GM12878 (cell line): ENCODE measurements at regions not wholly inside any gene's neighbourhood (a gene's known extent, or its start where the extent isn't known, plus 50 kb on each side); places are given as distances from the start of the nearest gene placed in this dataset.

Source experiments
- ATAC-seq: fragments of 200-7000 bp; cut with Tn5 transposase; 3 replicates; pipeline ENCODE4 v1.9.1; 2020; ENCODE audit warnings: mild to moderate bottlenecking, moderate library complexity
- BruUV-seq: library from RNA; stranded (reverse); fragments of 400-500 nt; replicated peaks from 2 replicates; lab custom pipeline; 2021; lab: Mats Ljungman, UMichigan
- CTCF ChIA-PET: fragments of 300-600 bp; sonication (Branson Sonifier 250); formaldehyde crosslinking; extraction: SDS; loops from one replicate; lab custom pipeline; 2021; ENCODE audit warnings: inconsistent platforms; lab: Yijun Ruan, JAX
- POLR2A ChIA-PET: fragments of 350-600 bp; formaldehyde crosslinking; extraction: SDS; loops from one replicate; lab custom pipeline; 2021; ENCODE audit warnings: inconsistent platforms; lab: Charles Lee
- RAD21 ChIA-PET: fragments of 300-600 bp; sonication (Branson Sonifier 250); formaldehyde crosslinking; loops from one replicate; lab custom pipeline; 2023; ENCODE audit warnings: antibody characterized with exemption; ENCODE audit not compliant: unreplicated experiment; lab: Charles Lee
- SMC1A ChIA-PET: fragments of 300-600 bp; sonication (Branson Sonifier 250); formaldehyde crosslinking; loops from one replicate; lab custom pipeline; 2023; ENCODE audit not compliant: unreplicated experiment, uncharacterized antibody; lab: Charles Lee
- DNase-seq: peaks from one replicate; pipeline ENCODE4 v3.0.0-alpha.2; 2011; ENCODE audit warnings: low read depth, low spot score
- FAIRE-seq: peaks from 3 replicates; lab custom pipeline; 2011; peaks lifted over from hg19 to GRCh38; lab: Jason Lieb, UNC
- H2AFZ ChIP-seq: 2 replicates; pipeline ENCODE4 v1.6.0; 2011; ENCODE audit warnings: low read depth, low read length, control low read depth; ENCODE audit not compliant: control insufficient read depth
- H3K27ac ChIP-seq: 2 replicates; pipeline ENCODE4 v1.5.1; 2011; ENCODE audit warnings: control low read depth; ENCODE audit not compliant: control insufficient read depth, insufficient read depth
- H3K27me3 ChIP-seq, 2 experiments: replicated peaks in 1 of 2; 2 replicates each; pipeline versions ENCODE4 v1.6.0 to v1.6.1; 2011; ENCODE audit warnings: low read length in 1 of 2; ENCODE audit not compliant: control insufficient read depth in 2 of 2, insufficient read depth in 2 of 2
- H3K36me3 ChIP-seq, 2 experiments: 2 replicates each; pipeline ENCODE4 v1.5.1; 2011; ENCODE audit warnings: low read length in 1 of 2; ENCODE audit not compliant: control insufficient read depth in 2 of 2, insufficient read depth in 2 of 2
- H3K4me1 ChIP-seq: 2 replicates; pipeline ENCODE4 v1.6.1; 2011; ENCODE audit warnings: mild to moderate bottlenecking, low read length, moderate library complexity, mixed read lengths; ENCODE audit not compliant: control insufficient read depth, insufficient read depth
- H3K4me2 ChIP-seq: 2 replicates; pipeline ENCODE4 v1.6.0; 2011; ENCODE audit warnings: control low read depth; ENCODE audit not compliant: control insufficient read depth, insufficient read depth
- H3K4me3 ChIP-seq: fragments of 200-600 bp; sonication (generic); 2 replicates; pipeline ENCODE4 v1.5.1; 2016
- H3K79me2 ChIP-seq: 2 replicates; pipeline ENCODE4 v1.6.0; 2011; ENCODE audit warnings: low read length; ENCODE audit not compliant: control insufficient read depth, insufficient read depth
- H3K9ac ChIP-seq: 2 replicates; pipeline ENCODE4 v1.8.0; 2011; ENCODE audit warnings: low read length, control low read depth, mixed read lengths; ENCODE audit not compliant: control insufficient read depth, insufficient read depth
- H3K9me3 ChIP-seq: replicated peaks from 3 replicates; pipeline ENCODE4 v1.5.1; 2011; ENCODE audit warnings: mild to moderate bottlenecking, low read length; ENCODE audit not compliant: control insufficient read depth, insufficient read depth
- H4K20me1 ChIP-seq: 2 replicates; pipeline ENCODE4 v1.6.0; 2011; ENCODE audit not compliant: control insufficient read depth, insufficient read depth
- ATF7 ChIP-seq: fragments of 450-650 bp; IDR thresholded peaks from 2 replicates; pipeline ENCODE4 v1.6.1; 2016; ENCODE audit warnings: low read depth, mild to moderate bottlenecking
- FOS ChIP-seq: IDR thresholded peaks from 3 replicates; pipeline ENCODE4 v1.6.1; 2011; ENCODE audit warnings: borderline replicate concordance; ENCODE audit not compliant: insufficient read length; ENCODE audit errors: extremely low read depth
- WGBS: methylation state at CpG from one replicate; pipeline ENCODE4 v1.1.6; 2016; ENCODE audit warnings: low lambda C conversion rate; ENCODE audit not compliant: insufficient replicate concordance, insufficient coverage; ENCODE audit errors: missing lambda C conversion rate; 5-methylcytosine and 5-hydroxymethylcytosine counted together
- in situ Hi-C: fragments of 300-500 bp; cut with MboI; formaldehyde crosslinking; loops from 9 replicates; pipeline ENCODE4 v1.14.3; 2018; ENCODE audit warnings: mixed read lengths
- intact Hi-C: fragments of 100-400 bp; cut with micrococcal nuclease; formaldehyde crosslinking; loops from one replicate; pipeline ENCODE4 v1.14.2; 2022; ENCODE audit not compliant: unreplicated experiment
- TF ChIP-seq, protein P1 (sequence below): fragments of 450-650 bp; IDR thresholded peaks from 2 replicates; pipeline ENCODE4 v1.6.1; 2017; ENCODE audit warnings: mild to moderate bottlenecking, moderate library complexity
- TF ChIP-seq, protein P2 (sequence below), 3 experiments: IDR thresholded peaks in 2 of 3; conservative IDR thresholded peaks in 1 of 3; 2 replicates each; pipeline ENCODE4 v1.5.1; 2011; ENCODE audit warnings: low read depth in 3 of 3, low read length in 3 of 3, mild to moderate bottlenecking in 3 of 3, control low read depth in 2 of 3, moderate library complexity in 2 of 3, inconsistent platforms in 1 of 3, mixed read lengths in 1 of 3; ENCODE audit not compliant: control insufficient read depth in 2 of 3, insufficient read depth in 1 of 3; ENCODE audit errors: extremely low read depth in 1 of 3
- TF ChIP-seq, protein P3 (sequence below): fragments of 450-650 bp; IDR thresholded peaks from 2 replicates; pipeline ENCODE4 v1.6.1; 2016; ENCODE audit warnings: mild to moderate bottlenecking, moderate library complexity, borderline replicate concordance

DNA sequence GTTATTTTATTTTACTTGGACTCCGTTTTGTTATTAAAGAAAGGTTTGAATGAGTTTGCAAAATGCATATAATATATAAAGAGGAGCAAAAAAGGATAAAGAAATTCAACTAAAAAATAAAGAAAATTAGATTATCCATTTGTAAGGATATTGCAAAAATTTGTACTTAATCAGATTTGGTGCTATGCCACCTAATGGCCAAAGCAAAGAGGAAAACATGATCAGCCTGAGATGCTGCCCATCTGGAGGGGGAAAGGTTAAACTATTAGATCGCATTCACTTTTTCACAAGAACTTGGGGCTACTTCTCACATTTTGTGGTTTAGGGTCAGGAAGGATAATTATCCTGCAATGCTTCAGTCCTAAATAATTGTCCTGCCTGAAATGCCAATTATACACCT, 350.6 kb downstream of the MLLT3 start:
- H3K27ac ChIP-seq: no peak overlapping the region
- DNase-seq (no peak), FAIRE-seq (no peak), ATAC-seq (no peak)
- no peaks in the 10 kb centered on the region; the same call in 2 of the 3 replicates for H3K9me3 ChIP-seq
- SMC1A ChIA-PET: no interaction called here
- no peak overlapping the region for H2AFZ ChIP-seq
- CTCF ChIA-PET: interaction anchor here (0.7 kb wide), 1 partner anchor 214 kb away, joined by 3 read pairs; no protein-coding TSS in a partner anchor
- H3K4me3 ChIP-seq: no peak overlapping the region
- no peaks in the 10 kb centered on the region for H4K20me1 ChIP-seq
- no peak overlapping the region for H3K9ac ChIP-seq
- no peaks in the 10 kb centered on the region for H3K36me3 ChIP-seq
- TF ChIP-seq, protein P1, sequence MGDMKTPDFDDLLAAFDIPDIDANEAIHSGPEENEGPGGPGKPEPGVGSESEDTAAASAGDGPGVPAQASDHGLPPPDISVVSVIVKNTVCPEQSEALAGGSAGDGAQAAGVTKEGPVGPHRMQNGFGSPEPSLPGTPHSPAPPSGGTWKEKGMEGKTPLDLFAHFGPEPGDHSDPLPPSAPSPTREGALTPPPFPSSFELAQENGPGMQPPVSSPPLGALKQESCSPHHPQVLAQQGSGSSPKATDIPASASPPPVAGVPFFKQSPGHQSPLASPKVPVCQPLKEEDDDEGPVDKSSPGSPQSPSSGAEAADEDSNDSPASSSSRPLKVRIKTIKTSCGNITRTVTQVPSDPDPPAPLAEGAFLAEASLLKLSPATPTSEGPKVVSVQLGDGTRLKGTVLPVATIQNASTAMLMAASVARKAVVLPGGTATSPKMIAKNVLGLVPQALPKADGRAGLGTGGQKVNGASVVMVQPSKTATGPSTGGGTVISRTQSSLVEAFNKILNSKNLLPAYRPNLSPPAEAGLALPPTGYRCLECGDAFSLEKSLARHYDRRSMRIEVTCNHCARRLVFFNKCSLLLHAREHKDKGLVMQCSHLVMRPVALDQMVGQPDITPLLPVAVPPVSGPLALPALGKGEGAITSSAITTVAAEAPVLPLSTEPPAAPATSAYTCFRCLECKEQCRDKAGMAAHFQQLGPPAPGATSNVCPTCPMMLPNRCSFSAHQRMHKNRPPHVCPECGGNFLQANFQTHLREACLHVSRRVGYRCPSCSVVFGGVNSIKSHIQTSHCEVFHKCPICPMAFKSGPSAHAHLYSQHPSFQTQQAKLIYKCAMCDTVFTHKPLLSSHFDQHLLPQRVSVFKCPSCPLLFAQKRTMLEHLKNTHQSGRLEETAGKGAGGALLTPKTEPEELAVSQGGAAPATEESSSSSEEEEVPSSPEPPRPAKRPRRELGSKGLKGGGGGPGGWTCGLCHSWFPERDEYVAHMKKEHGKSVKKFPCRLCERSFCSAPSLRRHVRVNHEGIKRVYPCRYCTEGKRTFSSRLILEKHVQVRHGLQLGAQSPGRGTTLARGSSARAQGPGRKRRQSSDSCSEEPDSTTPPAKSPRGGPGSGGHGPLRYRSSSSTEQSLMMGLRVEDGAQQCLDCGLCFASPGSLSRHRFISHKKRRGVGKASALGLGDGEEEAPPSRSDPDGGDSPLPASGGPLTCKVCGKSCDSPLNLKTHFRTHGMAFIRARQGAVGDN: no peak
- no peak for TF ChIP-seq ATF7
- TF ChIP-seq, protein P2, sequence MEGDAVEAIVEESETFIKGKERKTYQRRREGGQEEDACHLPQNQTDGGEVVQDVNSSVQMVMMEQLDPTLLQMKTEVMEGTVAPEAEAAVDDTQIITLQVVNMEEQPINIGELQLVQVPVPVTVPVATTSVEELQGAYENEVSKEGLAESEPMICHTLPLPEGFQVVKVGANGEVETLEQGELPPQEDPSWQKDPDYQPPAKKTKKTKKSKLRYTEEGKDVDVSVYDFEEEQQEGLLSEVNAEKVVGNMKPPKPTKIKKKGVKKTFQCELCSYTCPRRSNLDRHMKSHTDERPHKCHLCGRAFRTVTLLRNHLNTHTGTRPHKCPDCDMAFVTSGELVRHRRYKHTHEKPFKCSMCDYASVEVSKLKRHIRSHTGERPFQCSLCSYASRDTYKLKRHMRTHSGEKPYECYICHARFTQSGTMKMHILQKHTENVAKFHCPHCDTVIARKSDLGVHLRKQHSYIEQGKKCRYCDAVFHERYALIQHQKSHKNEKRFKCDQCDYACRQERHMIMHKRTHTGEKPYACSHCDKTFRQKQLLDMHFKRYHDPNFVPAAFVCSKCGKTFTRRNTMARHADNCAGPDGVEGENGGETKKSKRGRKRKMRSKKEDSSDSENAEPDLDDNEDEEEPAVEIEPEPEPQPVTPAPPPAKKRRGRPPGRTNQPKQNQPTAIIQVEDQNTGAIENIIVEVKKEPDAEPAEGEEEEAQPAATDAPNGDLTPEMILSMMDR (IDR thresholded peaks at IDR 0.05 in 2 of 3, conservative IDR thresholded peaks at IDR 0.05 in 1 of 3; ENCODE audit: control insufficient read depth in 2 of 3, extremely low read depth in 1 of 3, insufficient read depth in 1 of 3, low read depth in 3 of 3, low read length in 3 of 3): no peak; a peak in 1 of 6 replicates
- TF ChIP-seq, protein P3, sequence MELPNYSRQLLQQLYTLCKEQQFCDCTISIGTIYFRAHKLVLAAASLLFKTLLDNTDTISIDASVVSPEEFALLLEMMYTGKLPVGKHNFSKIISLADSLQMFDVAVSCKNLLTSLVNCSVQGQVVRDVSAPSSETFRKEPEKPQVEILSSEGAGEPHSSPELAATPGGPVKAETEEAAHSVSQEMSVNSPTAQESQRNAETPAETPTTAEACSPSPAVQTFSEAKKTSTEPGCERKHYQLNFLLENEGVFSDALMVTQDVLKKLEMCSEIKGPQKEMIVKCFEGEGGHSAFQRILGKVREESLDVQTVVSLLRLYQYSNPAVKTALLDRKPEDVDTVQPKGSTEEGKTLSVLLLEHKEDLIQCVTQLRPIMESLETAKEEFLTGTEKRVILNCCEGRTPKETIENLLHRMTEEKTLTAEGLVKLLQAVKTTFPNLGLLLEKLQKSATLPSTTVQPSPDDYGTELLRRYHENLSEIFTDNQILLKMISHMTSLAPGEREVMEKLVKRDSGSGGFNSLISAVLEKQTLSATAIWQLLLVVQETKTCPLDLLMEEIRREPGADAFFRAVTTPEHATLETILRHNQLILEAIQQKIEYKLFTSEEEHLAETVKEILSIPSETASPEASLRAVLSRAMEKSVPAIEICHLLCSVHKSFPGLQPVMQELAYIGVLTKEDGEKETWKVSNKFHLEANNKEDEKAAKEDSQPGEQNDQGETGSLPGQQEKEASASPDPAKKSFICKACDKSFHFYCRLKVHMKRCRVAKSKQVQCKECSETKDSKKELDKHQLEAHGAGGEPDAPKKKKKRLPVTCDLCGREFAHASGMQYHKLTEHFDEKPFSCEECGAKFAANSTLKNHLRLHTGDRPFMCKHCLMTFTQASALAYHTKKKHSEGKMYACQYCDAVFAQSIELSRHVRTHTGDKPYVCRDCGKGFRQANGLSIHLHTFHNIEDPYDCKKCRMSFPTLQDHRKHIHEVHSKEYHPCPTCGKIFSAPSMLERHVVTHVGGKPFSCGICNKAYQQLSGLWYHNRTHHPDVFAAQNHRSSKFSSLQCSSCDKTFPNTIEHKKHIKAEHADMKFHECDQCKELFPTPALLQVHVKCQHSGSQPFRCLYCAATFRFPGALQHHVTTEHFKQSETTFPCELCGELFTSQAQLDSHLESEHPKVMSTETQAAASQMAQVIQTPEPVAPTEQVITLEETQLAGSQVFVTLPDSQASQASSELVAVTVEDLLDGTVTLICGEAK: no peak
- TF ChIP-seq FOS: no peak
- no TSS peak for BruUV-seq
- no peaks in the 10 kb centered on the region for H3K79me2 ChIP-seq
- no peaks in the 10 kb centered on the region for H3K4me1 ChIP-seq
- no peak overlapping the region for H3K4me2 ChIP-seq
- intact Hi-C loops: no loop called here
- WGBS: 50% methylated on average over 2 of the region's 2 CpGs
- no peaks in the 10 kb centered on the region for H3K27me3 ChIP-seq
- POLR2A ChIA-PET: no interaction called here
- RAD21 ChIA-PET: no interaction called here
- in situ Hi-C loops: no loop called here
